IMR-90 (cell line): ENCODE measurements at regions not wholly inside any gene's neighbourhood (a gene's known extent, or its start where the extent isn't known, plus 50 kb on each side); places are given as distances from the start of the nearest gene placed in this dataset. TPM values are rescaled to one million over a fixed set of nuclear protein-coding genes. Genes with fewer than 3 reads are reported as not detected.

Experiments
- microRNA-seq, 2 experiments: library from miRNA; stranded (forward) in 1 of 2; unstranded in 1 of 2; fragments of 10-50 nt in 1 of 2; fragments of <30 nt in 1 of 2; gene quantifications in 1 of 2; microRNA quantifications in 1 of 2; one replicate each; pipeline versions ENCODE3 to v1.1.0; 2013 to 2020; ENCODE audit not compliant: insufficient read depth in 1 of 2, insufficient read length in 1 of 2, unreplicated experiment in 1 of 2
- small RNA-seq, 5 experiments: library from RNA; depleted of rRNA; stranded (forward); fragments of <200 nt; gene quantifications; one replicate each; pipeline ENCODE3, GENCODE V24; 2012

Small RNA genes in the stretch of these regions (microRNA-seq; reads per million reads assigned to microRNA genes)
- gene RNU6-713P (ENCODE audit: insufficient read depth, insufficient read length) = not detected

Small RNA genes in the stretch of these regions (small RNA-seq; reads per million reads assigned to genes)
- gene RNU6-713P = 0 to 0.60 (median 0.04) reads per million in 5 experiments
